GM23338 (cell line): ENCODE measurements at regions not wholly inside any gene's neighbourhood (a gene's known extent, or its start where the extent isn't known, plus 50 kb on each side); places are given as distances from the start of the nearest gene placed in this dataset.
"Not testable (repeated sequence)": the region's sequence is repeated elsewhere in the genome, so short reads cannot be mapped to it uniquely, and the experiment has no call there.

Experiments
- ATAC-seq: fragments of 200-7000 bp; cut with Tn5 transposase; 3 replicates; pipeline ENCODE4 v1.9.1; 2020
- DNase-seq: peaks from one replicate; pipeline ENCODE4 v3.0.0-alpha.2; 2015; ENCODE audit warnings: low spot score
- H2AFZ ChIP-seq: fragments of 200-600 bp; sonication (generic); 2 replicates; pipeline ENCODE4 v1.8.0; 2016; ENCODE audit warnings: antibody characterized with exemption, mild to moderate bottlenecking, moderate library complexity
- H3F3A ChIP-seq: fragments of 200-600 bp; sonication (generic); replicated peaks from 2 replicates; pipeline ENCODE4 v1.8.0; 2017; ENCODE audit warnings: antibody characterized with exemption, mixed run types, low read depth
- H3K27ac ChIP-seq: fragments of 200-600 bp; sonication (generic); 2 replicates; pipeline ENCODE4 v1.6.1; 2016; ENCODE audit warnings: low read depth
- H3K27me3 ChIP-seq: fragments of 200-600 bp; sonication (generic); 2 replicates; pipeline ENCODE4 v1.8.0; 2016; ENCODE audit warnings: mild to moderate bottlenecking, mixed run types, moderate library complexity; ENCODE audit not compliant: insufficient read depth
- H3K36me3 ChIP-seq: fragments of 200-600 bp; sonication (generic); 2 replicates; pipeline ENCODE4 v1.8.0; 2016; ENCODE audit warnings: mild to moderate bottlenecking; ENCODE audit not compliant: insufficient read depth
- H3K4me1 ChIP-seq: fragments of 200-600 bp; sonication (generic); 2 replicates; pipeline ENCODE4 v1.8.0; 2016; ENCODE audit warnings: mild to moderate bottlenecking, moderate library complexity; ENCODE audit not compliant: insufficient read depth
- H3K4me2 ChIP-seq: fragments of 200-600 bp; sonication (generic); 2 replicates; pipeline ENCODE4 v1.7.1; 2017; ENCODE audit warnings: mixed run types
- H3K4me3 ChIP-seq: fragments of 200-600 bp; sonication (generic); 2 replicates; pipeline ENCODE4 v1.6.1; 2016; ENCODE audit warnings: mixed run types
- H3K79me2 ChIP-seq: fragments of 200-600 bp; sonication (generic); replicated peaks from 2 replicates; pipeline ENCODE4 v1.8.0; 2017; ENCODE audit warnings: mild to moderate bottlenecking; ENCODE audit not compliant: insufficient read depth
- H3K9me2 ChIP-seq: fragments of 200-600 bp; sonication (generic); 2 replicates; pipeline ENCODE4 v1.8.0; 2017; ENCODE audit not compliant: insufficient read depth
- H4K20me1 ChIP-seq: fragments of 200-600 bp; sonication (generic); replicated peaks from 2 replicates; pipeline ENCODE4 v1.8.0; 2017; ENCODE audit warnings: mild to moderate bottlenecking; ENCODE audit not compliant: insufficient read depth
- H3K27ac Mint-ChIP-seq: 2 replicates; pipeline ENCODE4 v1.8.0; 2020; ENCODE audit warnings: inconsistent platforms, mild to moderate bottlenecking, moderate library complexity, mixed read lengths
- H3K27me3 Mint-ChIP-seq: 3 replicates; pipeline ENCODE4 v1.8.0; 2022; ENCODE audit warnings: low read depth, mild to moderate bottlenecking, moderate library complexity, mixed read lengths, inconsistent platforms; ENCODE audit not compliant: insufficient read depth, poor library complexity
- H3K36me3 Mint-ChIP-seq: 3 replicates; pipeline ENCODE4 v1.8.0; 2021; ENCODE audit warnings: low read depth, mild to moderate bottlenecking, inconsistent platforms, moderate library complexity, mixed read lengths
- H3K4me1 Mint-ChIP-seq: 3 replicates; pipeline ENCODE4 v1.8.0; 2020; ENCODE audit warnings: mild to moderate bottlenecking, inconsistent platforms, mixed read lengths
- H3K4me3 Mint-ChIP-seq: 3 replicates; pipeline ENCODE4 v1.8.0; 2021; ENCODE audit warnings: moderate library complexity, mild to moderate bottlenecking, inconsistent platforms, mixed read lengths
- H3K9me3 Mint-ChIP-seq: 3 replicates; pipeline ENCODE4 v1.8.0; 2020; ENCODE audit warnings: moderate library complexity, mild to moderate bottlenecking, inconsistent platforms, mixed read lengths
- EZH2 ChIP-seq: fragments of 200-600 bp; sonication (generic); IDR thresholded peaks from one replicate; pipeline ENCODE4 v1.8.0; 2017; ENCODE audit warnings: antibody characterized with exemption, mild to moderate bottlenecking, low read depth; ENCODE audit not compliant: unreplicated experiment
- EZH2phosphoT487 ChIP-seq: fragments of 200-600 bp; sonication (generic); IDR thresholded peaks from one replicate; pipeline ENCODE4 v1.8.1; 2018; ENCODE audit warnings: antibody characterized with exemption; ENCODE audit not compliant: unreplicated experiment
- JUNB ChIP-seq: IDR thresholded peaks from one replicate; pipeline ENCODE4 v1.6.1; 2016; ENCODE audit warnings: antibody characterized with exemption; ENCODE audit not compliant: unreplicated experiment
- NANOG ChIP-seq: IDR thresholded peaks from 2 replicates; pipeline ENCODE4 v1.6.1; 2016; ENCODE audit warnings: antibody characterized with exemption, borderline replicate concordance
- POLR2AphosphoS5 ChIP-seq: IDR thresholded peaks from 2 replicates; pipeline ENCODE4 v1.6.1; 2016; ENCODE audit warnings: antibody characterized with exemption, low read depth
- REST ChIP-seq: IDR thresholded peaks from one replicate; pipeline ENCODE4 v1.6.1; 2018; ENCODE audit warnings: antibody characterized with exemption; ENCODE audit not compliant: unreplicated experiment
- STAT1 ChIP-seq: IDR thresholded peaks from one replicate; pipeline ENCODE4 v1.6.1; 2016; ENCODE audit warnings: antibody characterized with exemption; ENCODE audit not compliant: unreplicated experiment
- ZNF331 ChIP-seq: fragments of 250-450 bp; sonication (Bioruptor Pico); IDR thresholded peaks from 2 replicates; pipeline ENCODE4 v1.5.0; 2020; ENCODE audit warnings: low read depth, mild to moderate bottlenecking, moderate library complexity

GRCh38 chrY:20891440-20892160 is 135.7 kb downstream of the RPS4Y2 start:
- no peaks in the 10 kb centered on the region for H3K4me1 ChIP-seq
- Mint-ChIP-seq H3K27ac (no peak overlapping the region), H3K9me3 (peaks cover 67% of the 10 kb centered on the region), H3K36me3 (no peaks in the 10 kb centered on the region), H3K4me1 (no peaks in the 10 kb centered on the region), H3K4me3 (no peak overlapping the region), H3K27me3 (peaks cover 1% of the 10 kb centered on the region)
- ATAC-seq (no peak), DNase-seq (no peak)
- no peaks in the 10 kb centered on the region for H3K79me2 ChIP-seq
- no peaks in the 10 kb centered on the region for H4K20me1 ChIP-seq
- no peaks in the 10 kb centered on the region for H3K9me2 ChIP-seq
- no peak overlapping the region for H3K4me3 ChIP-seq
- no peak overlapping the region for H3K27ac ChIP-seq
- no peak overlapping the region for H3K4me2 ChIP-seq
- H3K27me3 ChIP-seq = no peaks in the 10 kb centered on the region
- no peaks in the 10 kb centered on the region for H3F3A ChIP-seq
- no peak overlapping the region for H2AFZ ChIP-seq
- TF ChIP-seq NANOG = no peak
- TF ChIP-seq ZNF331 (CRISPR knock-in tag) = no peak
- TF ChIP-seq POLR2AphosphoS5 = no peak
- TF ChIP-seq REST = no peak
- no peak for TF ChIP-seq EZH2
- no peak for TF ChIP-seq JUNB
- no peak for TF ChIP-seq EZH2phosphoT487
- TF ChIP-seq STAT1 = no peak
- H3K36me3 ChIP-seq = no peaks in the 10 kb centered on the region

- not testable (repeated sequence) for H3F3A ChIP-seq, H3K4me2 ChIP-seq, H3K4me3 ChIP-seq, H3K36me3 Mint-ChIP-seq, H3K4me1 Mint-ChIP-seq, H3K9me2 ChIP-seq, H3K27ac Mint-ChIP-seq, DNase-seq, ATAC-seq, H3K4me3 Mint-ChIP-seq, H4K20me1 ChIP-seq, H3K36me3 ChIP-seq, H3K27me3 ChIP-seq, H3K79me2 ChIP-seq, H3K4me1 ChIP-seq, H3K27me3 Mint-ChIP-seq, H2AFZ ChIP-seq, H3K27ac ChIP-seq
- peaks cover 73% of the 10 kb centered on the region for H3K9me3 Mint-ChIP-seq
Measured at GRCh38 chrY:20925350-20926091, 169.6 kb downstream of the RPS4Y2 start.
